ENCODE measurements at regions not wholly inside any gene's neighbourhood (a gene's known extent, or its start where the extent isn't known, plus 50 kb on each side); places are given as distances from the start of the nearest gene placed in this dataset.

GRCh38 chr7:84336766-84337165 lies 142.2 kb upstream of the SEMA3A start:
- no peak for TF ChIP-seq CTCF (IDR thresholded peaks at IDR 0.05)
- DNase-seq (no peak), ATAC-seq (no peak)
- intact Hi-C loops (cut with DNase I, micrococcal nuclease) = no loop called here
- Histone ChIP-seq H3K4me3 (no peak overlapping the region), H3K4me1 (ENCODE audit: low read depth) (no peaks in the 10 kb centered on the region), H3K36me3 (ENCODE audit: low read depth) (no peaks in the 10 kb centered on the region), H3K9me3 (no peaks in the 10 kb centered on the region)

GRCh38 chr7:84336303-84336702 lies 141.7 kb upstream of the SEMA3A start:
- intact Hi-C loops (cut with DNase I, micrococcal nuclease) = no loop called here
- DNase-seq (no peak), ATAC-seq (no peak)
- no peaks in the 10 kb centered on the region for H3K36me3 ChIP-seq (ENCODE audit: low read depth)
- no peak overlapping the region for H3K4me3 ChIP-seq
- no peaks in the 10 kb centered on the region for H3K9me3 ChIP-seq
- TF ChIP-seq CTCF (IDR thresholded peaks at IDR 0.05) = no peak
- no peaks in the 10 kb centered on the region for H3K4me1 ChIP-seq (ENCODE audit: low read depth)

- no peak for DNase-seq
- TF ChIP-seq CTCF (IDR thresholded peaks at IDR 0.05) = no peak
- no peaks in the 10 kb centered on the region for H3K4me1 ChIP-seq (ENCODE audit: low read depth)
- H3K36me3 ChIP-seq (ENCODE audit: low read depth) = no peaks in the 10 kb centered on the region
- H3K9me3 ChIP-seq = no peaks in the 10 kb centered on the region
- intact Hi-C loops (cut with DNase I, micrococcal nuclease) = no loop called here
- no peak overlapping the region for H3K4me3 ChIP-seq
- no peak for ATAC-seq
These were observed 137.0 kb upstream of the SEMA3A start for GRCh38 chr7:84331616-84332015.

- intact Hi-C loops (cut with DNase I, micrococcal nuclease) = no loop called here
These were observed 134.0 kb upstream of the SEMA3A start for GRCh38 chr7:84328571-84328970.

GRCh38 chr7:84324136-84324630 lies 129.6 kb upstream of the SEMA3A start:
- Histone ChIP-seq H3K36me3 (ENCODE audit: low read depth) (no peaks in the 10 kb centered on the region), H3K4me3 (no peak overlapping the region), H3K4me1 (ENCODE audit: low read depth) (no peaks in the 10 kb centered on the region), H3K9me3 (no peaks in the 10 kb centered on the region)
- TF ChIP-seq CTCF (IDR thresholded peaks at IDR 0.05) = no peak
- ATAC-seq (no peak), DNase-seq (no peak)
- intact Hi-C loops (cut with DNase I, micrococcal nuclease) = no loop called here

More at GRCh38 chr7:84328571-84328970, 134.0 kb upstream of the SEMA3A start:
- ATAC-seq = no peak
- DNase-seq = no peak
- H3K36me3 ChIP-seq (ENCODE audit: low read depth) = no peaks in the 10 kb centered on the region
- H3K4me1 ChIP-seq (ENCODE audit: low read depth) = no peaks in the 10 kb centered on the region
- H3K9me3 ChIP-seq = no peaks in the 10 kb centered on the region
- no peak for TF ChIP-seq CTCF (IDR thresholded peaks at IDR 0.05)
- no peak overlapping the region for H3K4me3 ChIP-seq

- DNase-seq (no peak), ATAC-seq (no peak)
- H3K9me3 ChIP-seq = no peaks in the 10 kb centered on the region
- intact Hi-C loops (cut with DNase I, micrococcal nuclease) = no loop called here
- no peak for TF ChIP-seq CTCF (IDR thresholded peaks at IDR 0.05)
- H3K4me1 ChIP-seq (ENCODE audit: low read depth) = no peaks in the 10 kb centered on the region
- H3K4me3 ChIP-seq = no peak overlapping the region
- H3K36me3 ChIP-seq (ENCODE audit: low read depth) = no peaks in the 10 kb centered on the region
These were observed 122.9 kb upstream of the SEMA3A start for GRCh38 chr7:84317536-84317935.

Measured in mucosa of descending colon (tissue), 3 donors.